ENCODE measurements at regions not wholly inside any gene's neighbourhood (a gene's known extent, or its start where the extent isn't known, plus 50 kb on each side); places are given as distances from the start of the nearest gene placed in this dataset.

- TF ChIP-seq CTCF (IDR thresholded peaks at IDR 0.05; ENCODE audit: low read length) (no peak), EZH2 (IDR thresholded peaks at IDR 0.05; ENCODE audit: borderline replicate concordance, low read length) (no peak)
Measured at GRCh38 chrX:25599061-25599460, 539.1 kb upstream of the MAGEB18 start.
